WI38 (cell line): ENCODE measurements at regions not wholly inside any gene's neighbourhood (a gene's known extent, or its start where the extent isn't known, plus 50 kb on each side); places are given as distances from the start of the nearest gene placed in this dataset.
"Not testable (repeated sequence)": the region's sequence is repeated elsewhere in the genome, so short reads cannot be mapped to it uniquely, and the experiment has no call there.

ENCODE experiments used
- H3K4me3 ChIP-seq: 2 replicates; pipeline ENCODE4 v1.5.1; 2011; ENCODE audit warnings: low read depth, mild to moderate bottlenecking, control low read depth, low read length
- TF ChIP-seq, protein P1 (sequence below): IDR thresholded peaks from 2 replicates; pipeline ENCODE4 v1.5.1; 2012; ENCODE audit warnings: low read depth, mild to moderate bottlenecking, control low read depth, low read length

DNA sequence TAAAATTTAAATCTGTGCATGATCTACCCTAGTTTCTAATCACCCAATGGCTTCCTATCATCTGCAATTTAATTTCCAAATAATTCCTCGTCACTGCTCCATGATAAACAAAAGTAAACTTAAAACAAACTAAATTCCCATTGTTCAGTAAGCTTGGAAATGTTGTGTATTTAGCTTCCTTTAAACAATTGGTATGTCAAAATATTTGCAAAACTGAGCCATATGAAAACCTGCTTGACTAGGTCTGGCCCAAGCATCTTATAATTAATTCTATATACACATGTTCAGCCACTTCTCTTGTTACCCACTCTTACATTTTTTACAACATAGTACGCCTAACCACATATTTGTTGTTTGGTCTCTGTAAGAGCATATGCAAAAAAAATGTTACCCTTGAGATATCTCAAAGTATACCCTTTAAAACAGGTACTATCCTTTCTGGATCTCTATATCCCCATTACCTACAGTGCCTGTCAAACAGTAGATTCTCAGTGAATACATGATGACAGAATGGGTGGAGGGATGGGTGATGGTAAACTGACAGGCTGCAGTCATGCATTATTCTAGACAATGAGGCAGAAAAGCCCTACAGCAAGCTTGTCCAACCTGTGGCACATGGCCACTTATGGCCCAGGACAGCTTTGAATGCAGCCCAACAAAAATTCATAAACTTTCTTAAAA is 1277.9 kb upstream of the TENM4 start:
- no peak overlapping the region for H3K4me3 ChIP-seq

DNA sequence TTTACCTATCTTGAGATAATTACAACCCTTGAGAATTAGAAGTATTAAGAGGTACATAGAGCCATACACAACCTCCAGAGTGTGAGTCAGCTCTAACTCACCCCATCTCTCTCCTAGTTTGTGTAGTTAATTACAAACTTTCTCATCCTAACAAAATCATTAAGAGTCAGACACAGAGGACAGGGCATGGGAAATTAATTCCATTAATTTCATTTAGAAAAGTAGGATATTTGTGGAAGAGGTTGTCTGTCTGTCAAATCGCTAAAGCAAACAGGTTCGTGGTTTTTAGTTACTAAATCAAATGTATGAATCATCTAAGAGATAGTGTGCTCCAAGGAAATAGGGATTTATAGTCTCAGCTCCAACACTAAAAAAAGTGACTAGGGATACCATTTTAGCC is 1261.4 kb upstream of the TENM4 start:
- no peak overlapping the region for H3K4me3 ChIP-seq
- TF ChIP-seq, protein P1, sequence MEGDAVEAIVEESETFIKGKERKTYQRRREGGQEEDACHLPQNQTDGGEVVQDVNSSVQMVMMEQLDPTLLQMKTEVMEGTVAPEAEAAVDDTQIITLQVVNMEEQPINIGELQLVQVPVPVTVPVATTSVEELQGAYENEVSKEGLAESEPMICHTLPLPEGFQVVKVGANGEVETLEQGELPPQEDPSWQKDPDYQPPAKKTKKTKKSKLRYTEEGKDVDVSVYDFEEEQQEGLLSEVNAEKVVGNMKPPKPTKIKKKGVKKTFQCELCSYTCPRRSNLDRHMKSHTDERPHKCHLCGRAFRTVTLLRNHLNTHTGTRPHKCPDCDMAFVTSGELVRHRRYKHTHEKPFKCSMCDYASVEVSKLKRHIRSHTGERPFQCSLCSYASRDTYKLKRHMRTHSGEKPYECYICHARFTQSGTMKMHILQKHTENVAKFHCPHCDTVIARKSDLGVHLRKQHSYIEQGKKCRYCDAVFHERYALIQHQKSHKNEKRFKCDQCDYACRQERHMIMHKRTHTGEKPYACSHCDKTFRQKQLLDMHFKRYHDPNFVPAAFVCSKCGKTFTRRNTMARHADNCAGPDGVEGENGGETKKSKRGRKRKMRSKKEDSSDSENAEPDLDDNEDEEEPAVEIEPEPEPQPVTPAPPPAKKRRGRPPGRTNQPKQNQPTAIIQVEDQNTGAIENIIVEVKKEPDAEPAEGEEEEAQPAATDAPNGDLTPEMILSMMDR, result no peak

More for the DNA sequence above, 1277.9 kb upstream of the TENM4 start:
- TF ChIP-seq, protein P1, result no peak

DNA sequence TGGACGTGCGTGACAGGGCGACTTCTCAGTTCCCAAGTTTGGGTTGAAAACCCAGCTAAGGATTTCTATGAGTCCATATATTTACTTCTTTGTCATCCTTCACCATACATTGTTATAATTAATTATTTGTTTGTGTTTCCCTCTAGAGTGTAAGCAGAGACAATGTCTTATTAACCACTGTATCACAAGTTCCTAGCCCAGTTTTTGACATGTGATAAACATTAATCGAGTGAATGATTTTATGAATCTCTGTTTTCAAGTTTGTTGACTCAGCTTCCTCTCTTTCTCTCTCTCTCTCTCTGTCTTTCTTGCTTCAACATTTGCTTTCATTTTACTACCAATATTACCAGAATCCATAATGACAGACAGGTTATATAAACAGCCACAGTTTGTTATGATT is 1259.6 kb upstream of the TENM4 start:
- TF ChIP-seq, protein P1, result no peak
- H3K4me3 ChIP-seq, result no peak overlapping the region

DNA sequence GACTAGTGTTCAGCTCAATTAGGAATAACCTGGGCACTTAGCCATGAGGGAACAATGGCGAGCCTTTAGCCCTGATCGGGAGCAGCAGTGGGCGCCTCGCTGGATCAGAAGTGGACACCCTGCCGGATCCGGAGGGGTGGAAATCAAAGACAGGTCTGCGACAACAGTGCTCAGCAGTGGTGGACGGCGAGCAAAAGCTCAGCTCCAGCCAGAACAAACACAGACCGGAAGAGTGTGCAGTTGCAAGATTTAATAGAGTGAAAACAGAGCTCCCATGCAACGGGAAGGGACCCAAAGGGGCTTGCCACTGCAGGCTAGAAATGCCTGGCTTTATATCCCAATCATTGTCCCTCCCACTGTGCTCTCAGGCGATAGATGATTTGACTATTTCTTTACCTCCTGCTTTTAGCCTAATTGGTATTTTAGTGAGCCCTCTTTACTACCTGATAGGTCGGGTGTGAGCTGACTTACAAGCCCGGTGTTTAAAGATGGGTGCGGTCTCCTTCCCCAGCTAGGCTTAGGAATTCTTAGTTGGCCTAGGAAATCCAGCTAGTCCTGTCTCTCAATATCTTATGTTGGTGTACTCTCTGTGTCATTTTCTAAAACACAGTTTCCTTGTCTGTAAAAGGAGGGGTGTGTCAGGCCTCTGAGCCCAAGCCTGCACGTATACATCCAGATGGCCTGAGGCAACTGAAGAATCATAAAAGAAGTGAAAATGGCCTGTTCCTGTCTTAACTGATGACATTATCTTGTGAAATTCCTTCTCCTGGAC is 1258.8 kb upstream of the TENM4 start:
- H3K4me3 ChIP-seq, result not testable (repeated sequence)

DNA sequence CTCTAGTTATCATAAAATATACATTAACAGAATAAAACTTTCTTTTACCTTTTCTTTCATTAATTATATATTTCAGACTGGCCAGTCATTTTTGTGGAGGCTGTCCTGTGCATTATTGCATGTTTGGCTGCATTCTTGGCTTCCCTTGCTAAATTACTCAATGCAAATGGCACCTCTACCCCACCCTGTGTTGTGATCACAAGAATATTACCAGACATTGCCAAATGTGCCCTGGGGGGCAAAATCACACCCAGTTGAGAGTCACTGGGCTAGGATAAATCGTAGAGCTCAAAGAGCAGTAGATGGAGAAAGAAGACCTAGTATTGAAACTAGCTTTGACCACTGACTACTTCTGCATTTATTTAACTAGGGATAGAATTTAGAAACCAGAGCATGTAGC is 1257.8 kb upstream of the TENM4 start:
- TF ChIP-seq, protein P1, result no peak
- no peak overlapping the region for H3K4me3 ChIP-seq

DNA sequence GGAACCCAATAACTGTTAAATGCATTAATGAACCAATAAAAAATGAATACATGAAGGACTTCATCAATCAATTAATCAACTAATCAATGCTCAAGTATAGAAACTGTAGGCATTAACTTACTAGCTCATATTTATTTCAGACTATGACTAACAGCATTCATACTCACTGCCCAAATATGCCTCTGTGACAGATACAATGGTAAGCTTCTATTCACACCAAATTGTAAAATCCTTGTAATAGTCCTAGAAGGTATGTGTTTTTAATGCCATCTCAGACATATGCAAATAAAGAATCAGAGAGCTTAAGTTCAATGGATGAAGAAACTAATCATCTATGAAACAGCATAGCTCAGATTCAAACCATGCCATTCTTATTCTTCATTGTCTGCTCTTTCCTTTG is 1253.6 kb upstream of the TENM4 start:
- H3K4me3 ChIP-seq, result no peak overlapping the region
- TF ChIP-seq, protein P1, result no peak

DNA sequence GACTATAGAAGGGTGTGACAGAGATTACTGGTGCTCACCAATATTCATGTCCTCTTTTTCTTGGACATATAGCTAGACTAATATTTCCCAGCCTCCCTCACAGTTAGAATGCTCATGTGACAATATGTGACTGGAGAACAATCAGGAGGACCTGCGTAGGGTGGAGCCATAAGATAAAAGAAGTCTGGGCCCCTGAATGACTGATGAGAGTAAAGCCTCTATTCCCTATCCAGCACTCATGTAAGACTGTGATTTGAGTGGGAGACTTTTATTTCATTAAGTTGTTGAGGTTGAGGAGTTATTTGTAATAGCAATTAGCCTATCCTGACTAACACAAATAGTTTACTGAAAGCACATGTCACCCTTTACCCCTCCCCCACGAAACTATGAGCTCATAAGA is 1247.1 kb upstream of the TENM4 start:
- H3K4me3 ChIP-seq, result no peak overlapping the region
- TF ChIP-seq, protein P1, result no peak
